Calu3 (cell line): ENCODE measurements at regions not wholly inside any gene's neighbourhood (a gene's known extent, or its start where the extent isn't known, plus 50 kb on each side); places are given as distances from the start of the nearest gene placed in this dataset.

Experiments used
- BruUV-seq: library from RNA; stranded (reverse); fragments of 400-500 nt; replicated peaks from 2 replicates; lab custom pipeline; 2021; lab: Mats Ljungman, UMichigan
- CTCF ChIA-PET: fragments of 300-600 bp; sonication (Branson Sonifier 250); formaldehyde crosslinking; loops from one replicate; lab custom pipeline; 2022; ENCODE audit warnings: antibody characterized with exemption; lab: Charles Lee
- DNase-seq: peaks from one replicate; pipeline ENCODE4 v3.0.0; 2022
- H3K27ac Mint-ChIP-seq: one replicate; pipeline ENCODE4 v1.8.0; 2022; ENCODE audit warnings: mixed read lengths; ENCODE audit not compliant: unreplicated experiment
- H3K27me3 Mint-ChIP-seq: one replicate; pipeline ENCODE4 v1.8.0; 2022; ENCODE audit warnings: mixed read lengths; ENCODE audit not compliant: unreplicated experiment
- H3K36me3 Mint-ChIP-seq: one replicate; pipeline ENCODE4 v1.8.0; 2022; ENCODE audit warnings: mild to moderate bottlenecking, moderate library complexity, mixed read lengths; ENCODE audit not compliant: insufficient read depth, unreplicated experiment
- H3K4me1 Mint-ChIP-seq: one replicate; pipeline ENCODE4 v1.8.0; 2022; ENCODE audit warnings: mild to moderate bottlenecking, low read depth, mixed read lengths; ENCODE audit not compliant: unreplicated experiment
- H3K4me3 Mint-ChIP-seq: one replicate; pipeline ENCODE4 v1.8.0; 2022; ENCODE audit warnings: mild to moderate bottlenecking, low read depth, moderate library complexity, mixed read lengths; ENCODE audit not compliant: unreplicated experiment
- H3K9me3 Mint-ChIP-seq: one replicate; pipeline ENCODE4 v1.8.0; 2022; ENCODE audit warnings: low read depth, mixed read lengths; ENCODE audit not compliant: unreplicated experiment
- intact Hi-C: fragments of 100-400 bp; cut with micrococcal nuclease; formaldehyde crosslinking; loops from one replicate; pipeline ENCODE4 v1.10.0; 2022; ENCODE audit not compliant: unreplicated experiment
- TF ChIP-seq, protein P1 (sequence below): fragments of 200-600 bp; IDR thresholded peaks from one replicate; pipeline ENCODE4 v1.8.0; 2022; ENCODE audit warnings: antibody characterized with exemption; ENCODE audit not compliant: unreplicated experiment

DNA sequence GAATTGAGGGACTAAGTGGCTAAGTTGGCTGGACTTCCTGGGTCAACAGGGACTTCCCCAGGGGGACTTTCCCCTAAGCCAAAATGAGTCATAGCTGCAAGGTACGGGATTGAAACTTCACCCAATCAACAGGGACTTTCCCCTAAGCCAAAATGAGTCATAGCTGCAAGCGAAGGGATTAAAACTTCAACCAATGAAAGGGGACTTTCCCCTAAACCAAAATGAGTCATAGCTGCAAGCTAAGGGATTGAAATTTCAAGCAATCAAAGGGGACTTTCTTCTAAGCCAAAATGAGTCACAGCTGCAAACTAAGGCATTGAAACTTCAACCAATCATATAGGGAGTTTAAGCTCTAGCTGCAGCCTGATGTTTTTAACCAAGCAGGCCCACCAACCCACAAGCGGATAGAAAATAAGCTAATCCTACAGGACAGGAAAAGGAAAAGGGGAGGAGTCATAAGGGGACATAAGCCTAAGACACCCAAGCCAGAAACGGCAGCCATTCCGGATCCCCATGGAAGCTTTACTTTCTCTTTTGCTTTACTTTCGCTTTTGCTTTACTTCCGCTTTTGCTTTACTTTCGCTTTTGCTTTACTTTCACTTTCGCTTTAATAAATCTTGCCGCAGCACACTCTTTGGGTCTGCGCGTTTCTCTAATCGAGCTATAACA lies 1375.4 kb upstream of the CELF4 start:
- no TSS peak for BruUV-seq
- Mint-ChIP-seq H3K4me1 (peaks cover 18% of the 10 kb centered on the region), H3K27ac (peak overlapping the region; percentile 90), H3K9me3 (peaks cover 16% of the 10 kb centered on the region), H3K36me3 (peaks cover 18% of the 10 kb centered on the region), H3K4me3 (peak overlapping the region; percentile 53), H3K27me3 (no peaks in the 10 kb centered on the region)
- TF ChIP-seq, protein P1, sequence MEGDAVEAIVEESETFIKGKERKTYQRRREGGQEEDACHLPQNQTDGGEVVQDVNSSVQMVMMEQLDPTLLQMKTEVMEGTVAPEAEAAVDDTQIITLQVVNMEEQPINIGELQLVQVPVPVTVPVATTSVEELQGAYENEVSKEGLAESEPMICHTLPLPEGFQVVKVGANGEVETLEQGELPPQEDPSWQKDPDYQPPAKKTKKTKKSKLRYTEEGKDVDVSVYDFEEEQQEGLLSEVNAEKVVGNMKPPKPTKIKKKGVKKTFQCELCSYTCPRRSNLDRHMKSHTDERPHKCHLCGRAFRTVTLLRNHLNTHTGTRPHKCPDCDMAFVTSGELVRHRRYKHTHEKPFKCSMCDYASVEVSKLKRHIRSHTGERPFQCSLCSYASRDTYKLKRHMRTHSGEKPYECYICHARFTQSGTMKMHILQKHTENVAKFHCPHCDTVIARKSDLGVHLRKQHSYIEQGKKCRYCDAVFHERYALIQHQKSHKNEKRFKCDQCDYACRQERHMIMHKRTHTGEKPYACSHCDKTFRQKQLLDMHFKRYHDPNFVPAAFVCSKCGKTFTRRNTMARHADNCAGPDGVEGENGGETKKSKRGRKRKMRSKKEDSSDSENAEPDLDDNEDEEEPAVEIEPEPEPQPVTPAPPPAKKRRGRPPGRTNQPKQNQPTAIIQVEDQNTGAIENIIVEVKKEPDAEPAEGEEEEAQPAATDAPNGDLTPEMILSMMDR: no peak
- CTCF ChIA-PET: no interaction called here
- intact Hi-C loops: no loop called here
- DNase-seq: peak; percentile 75

GRCh38 chr18:38940475-38940862 lies 1374.9 kb upstream of the CELF4 start:
- BruUV-seq: no TSS peak
- Mint-ChIP-seq H3K4me1 (peaks cover 18% of the 10 kb centered on the region), H3K4me3 (peak overlapping the region; percentile 53), H3K36me3 (peaks cover 18% of the 10 kb centered on the region), H3K27me3 (no peaks in the 10 kb centered on the region), H3K9me3 (peaks cover 16% of the 10 kb centered on the region), H3K27ac (peak overlapping the region; percentile 90)
- DNase-seq: no peak
- CTCF ChIA-PET: no interaction called here
- intact Hi-C loops: no loop called here
- TF ChIP-seq, protein P1: no peak

DNA sequence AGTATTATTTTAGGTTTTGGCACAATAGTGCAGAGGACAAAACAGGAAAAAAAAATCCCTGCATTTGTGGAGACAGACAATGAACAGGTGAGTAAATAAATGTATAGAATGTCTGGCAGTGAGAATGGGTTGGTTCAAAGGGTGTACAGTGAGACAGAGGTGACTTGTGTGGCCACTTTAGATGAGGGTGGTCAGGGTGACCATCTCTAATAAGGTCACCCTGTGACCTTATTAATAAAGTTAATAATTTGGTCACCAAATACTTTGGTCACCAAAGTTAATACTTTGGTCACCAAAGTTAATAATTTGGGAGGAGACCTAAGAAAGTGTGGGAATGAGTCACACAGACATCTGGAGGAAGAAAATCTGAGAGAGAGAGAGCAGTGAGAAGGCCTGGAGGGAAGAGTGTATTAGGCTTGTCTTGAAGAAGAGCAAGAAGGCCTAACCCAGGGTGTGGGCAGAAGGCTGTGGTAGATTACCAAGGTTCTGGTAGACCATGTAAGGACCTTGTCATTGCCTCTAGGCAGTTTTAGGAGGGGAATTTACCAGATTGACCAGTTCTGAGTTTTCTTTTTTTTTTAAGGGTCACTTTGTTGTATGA lies 1368.4 kb upstream of the CELF4 start:
- TF ChIP-seq, protein P1: no peak
- no peaks in the 10 kb centered on the region for H3K36me3 Mint-ChIP-seq
- peak overlapping the region; percentile 76 for H3K27ac Mint-ChIP-seq
- BruUV-seq: no TSS peak
- H3K4me3 Mint-ChIP-seq: no peak overlapping the region
- no peak for DNase-seq
- H3K4me1 Mint-ChIP-seq: peaks cover 23% of the 10 kb centered on the region
- CTCF ChIA-PET: no interaction called here
- intact Hi-C loops: no loop called here
- no peaks in the 10 kb centered on the region for H3K27me3 Mint-ChIP-seq
- H3K9me3 Mint-ChIP-seq: peaks cover 6% of the 10 kb centered on the region

- no TSS peak for BruUV-seq
- peaks cover 6% of the 10 kb centered on the region for H3K9me3 Mint-ChIP-seq
- H3K36me3 Mint-ChIP-seq: no peaks in the 10 kb centered on the region
- peak overlapping the region; percentile 76 for H3K27ac Mint-ChIP-seq
- H3K27me3 Mint-ChIP-seq: no peaks in the 10 kb centered on the region
- DNase-seq: no peak
- H3K4me1 Mint-ChIP-seq: peaks cover 23% of the 10 kb centered on the region
- intact Hi-C loops: no loop called here
- CTCF ChIA-PET: no interaction called here
- H3K4me3 Mint-ChIP-seq: no peak overlapping the region
- TF ChIP-seq, protein P1: no peak
These were observed 1367.7 kb upstream of the CELF4 start for GRCh38 chr18:38933322-38933721.
